ENCODE measurements at regions not wholly inside any gene's neighbourhood (a gene's known extent, or its start where the extent isn't known, plus 50 kb on each side); places are given as distances from the start of the nearest gene placed in this dataset.

DNA sequence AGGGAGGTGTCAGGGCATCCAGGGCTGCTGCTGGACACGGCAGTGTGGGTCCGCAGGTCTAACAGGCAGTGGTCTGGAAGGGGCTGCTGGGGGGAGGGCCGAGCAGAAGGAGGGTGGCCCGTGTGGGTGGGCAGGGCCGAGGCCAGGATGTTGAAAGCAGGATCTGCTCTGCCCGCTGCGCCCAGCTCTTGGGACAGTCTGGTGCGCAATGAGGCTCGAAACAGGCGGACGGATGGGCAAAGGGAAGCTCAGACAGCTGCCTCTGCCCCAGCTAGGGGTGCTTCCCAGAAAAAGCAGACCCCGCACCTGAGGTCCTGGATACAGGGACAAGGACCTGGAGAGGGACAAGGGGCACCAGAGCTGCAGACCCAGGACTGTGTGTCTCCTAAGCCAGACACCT, 121.3 kb downstream of the FAM53A start:
- DNase-seq (ENCODE audit: low read depth): no peak
- no peak overlapping the region for H3K4me3 ChIP-seq (ENCODE audit: low read length)
- TF ChIP-seq, protein P1, sequence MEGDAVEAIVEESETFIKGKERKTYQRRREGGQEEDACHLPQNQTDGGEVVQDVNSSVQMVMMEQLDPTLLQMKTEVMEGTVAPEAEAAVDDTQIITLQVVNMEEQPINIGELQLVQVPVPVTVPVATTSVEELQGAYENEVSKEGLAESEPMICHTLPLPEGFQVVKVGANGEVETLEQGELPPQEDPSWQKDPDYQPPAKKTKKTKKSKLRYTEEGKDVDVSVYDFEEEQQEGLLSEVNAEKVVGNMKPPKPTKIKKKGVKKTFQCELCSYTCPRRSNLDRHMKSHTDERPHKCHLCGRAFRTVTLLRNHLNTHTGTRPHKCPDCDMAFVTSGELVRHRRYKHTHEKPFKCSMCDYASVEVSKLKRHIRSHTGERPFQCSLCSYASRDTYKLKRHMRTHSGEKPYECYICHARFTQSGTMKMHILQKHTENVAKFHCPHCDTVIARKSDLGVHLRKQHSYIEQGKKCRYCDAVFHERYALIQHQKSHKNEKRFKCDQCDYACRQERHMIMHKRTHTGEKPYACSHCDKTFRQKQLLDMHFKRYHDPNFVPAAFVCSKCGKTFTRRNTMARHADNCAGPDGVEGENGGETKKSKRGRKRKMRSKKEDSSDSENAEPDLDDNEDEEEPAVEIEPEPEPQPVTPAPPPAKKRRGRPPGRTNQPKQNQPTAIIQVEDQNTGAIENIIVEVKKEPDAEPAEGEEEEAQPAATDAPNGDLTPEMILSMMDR (IDR thresholded peaks at IDR 0.05; ENCODE audit: insufficient read depth, low read depth, low read length, missing control alignments): no peak

DNA sequence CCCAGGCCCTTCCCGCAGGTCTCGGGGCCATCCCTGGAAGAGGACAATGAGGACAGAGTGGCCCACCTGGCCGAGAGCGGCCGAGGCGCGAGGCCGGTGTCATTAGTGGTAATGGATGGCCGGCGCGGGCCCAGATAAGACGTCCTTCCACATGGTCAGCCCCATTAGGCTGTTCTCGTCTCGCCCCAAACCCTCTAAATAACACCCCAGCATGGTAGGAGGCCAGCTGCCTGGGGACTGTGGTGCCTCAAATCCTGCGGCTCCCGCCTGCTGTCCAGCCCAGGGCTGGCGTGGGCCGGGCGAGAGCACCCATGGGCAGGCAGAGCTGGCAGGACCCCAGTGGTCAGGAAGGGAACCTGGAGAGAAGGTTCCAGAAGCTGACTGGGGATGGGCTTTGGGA, 121.7 kb downstream of the FAM53A start:
- DNase-seq (ENCODE audit: low read depth): no peak
- no peak overlapping the region for H3K4me3 ChIP-seq (ENCODE audit: low read length)
- TF ChIP-seq, protein P1 (IDR thresholded peaks at IDR 0.05; ENCODE audit: insufficient read depth, low read depth, low read length, missing control alignments): no peak

DNA sequence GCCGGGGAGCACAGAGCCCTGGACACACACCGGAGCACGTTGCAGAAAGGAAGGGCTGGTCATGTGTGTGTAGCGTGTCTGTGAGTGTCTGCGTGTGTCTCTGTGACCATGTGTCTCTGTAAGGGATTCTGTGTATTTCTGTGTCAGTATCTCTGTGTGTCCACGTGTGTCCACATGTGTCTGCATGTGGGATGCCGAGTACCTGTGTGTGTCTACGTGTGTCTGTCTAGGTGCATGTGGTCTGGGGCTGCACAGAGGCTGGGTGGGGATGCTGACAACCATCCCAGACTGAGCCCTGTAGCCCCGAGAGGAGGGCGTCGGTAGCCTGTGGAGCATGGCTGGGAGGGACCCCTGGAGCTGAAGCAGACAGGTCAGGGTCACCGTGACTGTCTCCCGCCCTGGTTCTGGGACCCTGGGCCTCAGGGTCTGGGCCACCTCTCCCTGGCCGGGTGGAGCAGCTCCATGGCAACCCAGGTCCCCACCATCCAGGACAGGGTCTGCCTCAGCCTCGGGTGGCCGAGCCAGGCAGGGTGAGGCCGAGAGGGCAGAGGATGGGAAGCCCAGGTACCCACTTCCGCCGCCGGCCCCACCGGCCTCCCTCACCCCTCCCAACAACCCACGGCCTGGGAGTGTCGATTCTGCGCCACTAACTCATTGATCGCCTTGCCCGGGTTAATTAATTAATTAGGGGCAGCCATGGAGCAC, 122.7 kb downstream of the FAM53A start:
- no peak for DNase-seq (ENCODE audit: low read depth)
- TF ChIP-seq, protein P1 (IDR thresholded peaks at IDR 0.05; ENCODE audit: insufficient read depth, low read depth, low read length, missing control alignments): no peak
- no peak overlapping the region for H3K4me3 ChIP-seq (ENCODE audit: low read length)

DNA sequence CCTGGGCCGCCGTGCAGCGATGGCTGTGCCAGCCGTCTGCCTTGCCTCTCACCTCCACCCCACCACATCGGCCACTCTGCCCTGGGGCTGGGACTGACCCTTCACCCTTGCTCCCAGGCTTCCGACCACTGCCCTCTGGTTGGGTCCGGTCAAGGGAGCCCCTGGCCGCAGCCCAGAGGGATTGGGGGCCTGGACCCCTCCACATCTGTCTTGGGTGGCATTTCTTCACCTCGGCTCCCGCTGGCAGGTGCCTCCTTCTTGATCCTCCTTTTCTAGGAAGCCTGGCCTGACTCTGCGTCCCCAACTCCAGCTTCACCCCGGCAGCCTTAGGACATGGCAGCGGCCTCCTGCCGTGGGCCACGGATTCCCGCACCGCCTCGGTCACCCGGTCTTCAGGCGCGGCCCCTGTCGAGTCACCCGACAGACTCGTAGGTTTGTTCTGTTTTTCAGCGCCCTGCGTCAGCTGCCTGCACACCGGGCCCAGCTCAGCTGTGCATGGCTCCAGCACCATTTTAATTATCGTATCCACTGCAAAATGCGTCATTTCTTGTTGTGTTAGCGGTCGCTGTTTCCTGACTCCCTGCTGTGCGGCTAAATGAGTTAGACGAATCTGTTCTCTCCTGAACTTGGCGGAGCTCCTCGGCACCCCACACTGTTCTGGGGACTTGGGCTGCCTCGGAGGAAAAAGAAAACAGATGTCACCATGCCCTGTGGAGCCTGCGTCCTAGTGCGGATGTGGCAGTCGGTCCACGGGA, 124.0 kb downstream of the FAM53A start:
- TF ChIP-seq, protein P1 (IDR thresholded peaks at IDR 0.05; ENCODE audit: insufficient read depth, low read depth, low read length, missing control alignments): no peak
- no peak overlapping the region for H3K4me3 ChIP-seq (ENCODE audit: low read length)
- DNase-seq (ENCODE audit: low read depth): no peak

DNA sequence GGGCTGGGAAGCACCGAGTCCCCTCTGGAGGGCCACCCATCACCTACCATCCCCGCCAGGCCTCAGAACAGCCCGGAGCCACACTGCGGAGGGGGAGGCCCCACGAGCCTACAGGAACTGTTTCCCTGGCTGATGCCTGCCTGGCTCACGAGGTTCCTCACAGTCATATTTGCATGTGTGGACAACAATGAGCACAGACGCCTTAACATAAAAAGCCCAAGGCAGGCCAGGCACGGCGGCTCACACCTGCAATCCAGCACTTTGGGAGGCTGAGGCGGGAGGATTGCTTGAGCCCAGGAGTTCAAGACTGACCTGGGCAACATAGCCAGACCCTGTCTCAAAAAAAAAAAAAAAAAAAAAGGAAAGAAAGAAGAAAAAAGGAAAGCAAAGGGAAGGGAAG, 125.9 kb downstream of the FAM53A start:
- TF ChIP-seq, protein P1 (IDR thresholded peaks at IDR 0.05; ENCODE audit: insufficient read depth, low read depth, low read length, missing control alignments): no peak
- no peak for DNase-seq (ENCODE audit: low read depth)
- H3K4me3 ChIP-seq (ENCODE audit: low read length): no peak overlapping the region

DNA sequence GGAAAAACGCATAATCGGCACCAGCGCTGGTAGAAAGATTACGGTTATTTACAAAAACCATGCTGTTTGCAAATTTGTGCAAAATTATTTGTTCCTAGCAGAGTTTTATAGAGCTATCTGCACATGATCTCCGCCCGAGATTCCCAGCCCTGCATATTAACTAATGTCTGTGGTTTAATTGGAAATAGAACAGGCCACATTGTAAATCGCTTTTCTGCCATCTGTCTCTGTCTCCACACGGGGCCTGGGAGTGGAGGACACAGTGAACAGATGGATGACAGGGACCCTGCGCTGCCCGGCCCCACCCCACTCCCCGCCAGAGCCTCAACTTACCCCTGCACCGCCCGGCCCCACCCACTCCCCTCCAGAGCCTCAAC, 126.9 kb downstream of the FAM53A start:
- H3K4me3 ChIP-seq (ENCODE audit: low read length): no peak overlapping the region
- TF ChIP-seq, protein P1 (IDR thresholded peaks at IDR 0.05; ENCODE audit: insufficient read depth, low read depth, low read length, missing control alignments): no peak
- no peak for DNase-seq (ENCODE audit: low read depth)
